ENCODE measurements at regions not wholly inside any gene's neighbourhood (a gene's known extent, or its start where the extent isn't known, plus 50 kb on each side); places are given as distances from the start of the nearest gene placed in this dataset.
A peak's percentile ranks its signal among the peaks of the same experiment; 100 is the strongest.

GRCh38 chr4:186948361-186949242 is 224.9 kb upstream of the FAT1 start:
- TF ChIP-seq CTCF (conservative IDR thresholded peaks at IDR 0.05; ENCODE audit: low read depth, low read length) (peak; percentile 66), RAD21 (IDR thresholded peaks at IDR 0.05; ENCODE audit: low read length) (peak; percentile 80), MXI1 (IDR thresholded peaks at IDR 0.05; ENCODE audit: borderline replicate concordance, low read depth, low read length) (no peak), NFE2L2 (IDR thresholded peaks at IDR 0.05; ENCODE audit: low read depth, low read length) (no peak), MAFK (IDR thresholded peaks at IDR 0.05; ENCODE audit: low read depth, low read length) (no peak; the same call in 1 of the 2 replicates), ELK1 (IDR thresholded peaks at IDR 0.05; ENCODE audit: borderline replicate concordance, low read depth, low read length) (no peak), CEBPB (IDR thresholded peaks at IDR 0.05; ENCODE audit: low read depth, low read length) (no peak), MAZ (IDR thresholded peaks at IDR 0.05; ENCODE audit: borderline replicate concordance, low read depth, low read length) (no peak), POLR2A (IDR thresholded peaks at IDR 0.05; ENCODE audit: low read depth, low read length) (no peak), BHLHE40 (IDR thresholded peaks at IDR 0.05; ENCODE audit: low read depth, low read length) (no peak), CHD1 (IDR thresholded peaks at IDR 0.05; ENCODE audit: low read depth, low read length) (no peak), RCOR1 (IDR thresholded peaks at IDR 0.05; ENCODE audit: insufficient replicate concordance, low read length) (peak; percentile 5), RFX5 (IDR thresholded peaks at IDR 0.05; ENCODE audit: low read depth, low read length) (no peak)
